WTC11 (cell line): ENCODE measurements at regions not wholly inside any gene's neighbourhood (a gene's known extent, or its start where the extent isn't known, plus 50 kb on each side); places are given as distances from the start of the nearest gene placed in this dataset.

ENCODE experiments used
- ATAC-seq: fragments of 200-7000 bp; cut with Tn5 transposase; 2 replicates; pipeline ENCODE4 v1.10.0; 2021; ENCODE audit warnings: mild to moderate bottlenecking, moderate library complexity
- CTCF ChIA-PET: fragments of 300-600 bp; sonication (Branson Sonifier 250); formaldehyde crosslinking; loops from one replicate; lab custom pipeline; 2021; ENCODE audit warnings: antibody characterized with exemption; lab: Charles Lee
- POLR2A ChIA-PET: fragments of 350-600 bp; sonication (Branson Sonifier 250); formaldehyde crosslinking; loops from one replicate; lab custom pipeline; 2021; ENCODE audit warnings: antibody characterized with exemption; lab: Charles Lee
- DNase-seq: peaks from one replicate; pipeline ENCODE4 v3.0.0; 2021; ENCODE audit warnings: low spot score
- H3K27ac Mint-ChIP-seq: 2 replicates; pipeline ENCODE4 v1.8.0; 2021; ENCODE audit warnings: mixed read lengths
- H3K27me3 Mint-ChIP-seq: 2 replicates; pipeline ENCODE4 v1.8.0; 2021; ENCODE audit warnings: low read depth, mild to moderate bottlenecking, moderate library complexity, mixed read lengths
- H3K36me3 Mint-ChIP-seq: 2 replicates; pipeline ENCODE4 v1.8.0; 2021; ENCODE audit warnings: mixed read lengths
- H3K4me1 Mint-ChIP-seq: 2 replicates; pipeline ENCODE4 v1.8.0; 2022; ENCODE audit warnings: mixed read lengths
- H3K4me3 Mint-ChIP-seq: 2 replicates; pipeline ENCODE4 v1.8.0; 2021; ENCODE audit warnings: mild to moderate bottlenecking, moderate library complexity, mixed read lengths
- H3K9me3 Mint-ChIP-seq: 2 replicates; pipeline ENCODE4 v1.8.0; 2021; ENCODE audit warnings: mixed read lengths
- CBFB ChIP-seq: sonication (generic); formaldehyde crosslinking; IDR thresholded peaks from 2 replicates; pipeline ENCODE4 v1.8.1; 2022; ENCODE audit warnings: mild to moderate bottlenecking, low read depth, missing genetic modification reagents
- ELF4 ChIP-seq: sonication (generic); formaldehyde crosslinking; IDR thresholded peaks from 2 replicates; pipeline ENCODE4 v1.8.1; 2022; ENCODE audit warnings: low read depth, mild to moderate bottlenecking, moderate library complexity, missing genetic modification reagents
- GRHL2 ChIP-seq: fragments of 250-450 bp; sonication (Bioruptor Pico); IDR thresholded peaks from 2 replicates; pipeline ENCODE4 v1.8.0; 2022; ENCODE audit warnings: mild to moderate bottlenecking, moderate library complexity; ENCODE audit not compliant: insufficient replicate concordance, severe bottlenecking
- IRF1 ChIP-seq: sonication (generic); formaldehyde crosslinking; IDR thresholded peaks from 2 replicates; pipeline ENCODE4 v1.8.0; 2023; ENCODE audit warnings: missing genetic modification reagents
- NR3C1 ChIP-seq: sonication (generic); formaldehyde crosslinking; conservative IDR thresholded peaks from 2 replicates; pipeline ENCODE4 v1.8.1; 2023; ENCODE audit warnings: low read depth, mild to moderate bottlenecking, missing genetic modification reagents
- OVOL2 ChIP-seq: fragments of 250-450 bp; sonication (Bioruptor Pico); IDR thresholded peaks from 2 replicates; pipeline ENCODE4 v1.9.0; 2021; ENCODE audit warnings: mild to moderate bottlenecking, borderline replicate concordance
- SOX15 ChIP-seq: fragments of 250-450 bp; sonication (Bioruptor Pico); IDR thresholded peaks from 2 replicates; pipeline ENCODE4 v1.9.0; 2021; ENCODE audit warnings: mild to moderate bottlenecking
- ZBTB43 ChIP-seq: sonication (generic); formaldehyde crosslinking; IDR thresholded peaks from 2 replicates; pipeline ENCODE4 v1.8.1; 2023; ENCODE audit warnings: mild to moderate bottlenecking, missing genetic modification reagents
- ZNF138 ChIP-seq: sonication (generic); formaldehyde crosslinking; conservative IDR thresholded peaks from 2 replicates; pipeline ENCODE4 v1.8.1; 2022; ENCODE audit warnings: mild to moderate bottlenecking, moderate library complexity, missing genetic modification reagents
- ZNF512 ChIP-seq: sonication (generic); formaldehyde crosslinking; IDR thresholded peaks from 2 replicates; pipeline ENCODE4 v1.8.1; 2022; ENCODE audit warnings: missing genetic modification reagents, borderline replicate concordance
- ZNF532 ChIP-seq: fragments of 250-450 bp; sonication (Bioruptor Pico); IDR thresholded peaks from 2 replicates; pipeline ENCODE4 v1.9.0; 2021; ENCODE audit warnings: mild to moderate bottlenecking, borderline replicate concordance
- TF ChIP-seq, protein P1 (sequence below): fragments of 200-600 bp; IDR thresholded peaks from 2 replicates; pipeline ENCODE4 v1.8.0; 2022; ENCODE audit warnings: antibody characterized with exemption
- TF ChIP-seq, protein P2 (sequence below): sonication (generic); formaldehyde crosslinking; IDR thresholded peaks from 2 replicates; pipeline ENCODE4 v1.8.0; 2023; ENCODE audit warnings: missing genetic modification reagents, mild to moderate bottlenecking, borderline replicate concordance
- TF ChIP-seq, protein P3 (sequence below): sonication (generic); formaldehyde crosslinking; IDR thresholded peaks from 2 replicates; pipeline ENCODE4 v1.8.1; 2023; ENCODE audit warnings: mild to moderate bottlenecking, missing genetic modification reagents
- TF ChIP-seq, protein P4 (sequence below): sonication (generic); formaldehyde crosslinking; IDR thresholded peaks from 2 replicates; pipeline ENCODE4 v1.8.1; 2023; ENCODE audit warnings: mild to moderate bottlenecking, missing genetic modification reagents, borderline replicate concordance

DNA sequence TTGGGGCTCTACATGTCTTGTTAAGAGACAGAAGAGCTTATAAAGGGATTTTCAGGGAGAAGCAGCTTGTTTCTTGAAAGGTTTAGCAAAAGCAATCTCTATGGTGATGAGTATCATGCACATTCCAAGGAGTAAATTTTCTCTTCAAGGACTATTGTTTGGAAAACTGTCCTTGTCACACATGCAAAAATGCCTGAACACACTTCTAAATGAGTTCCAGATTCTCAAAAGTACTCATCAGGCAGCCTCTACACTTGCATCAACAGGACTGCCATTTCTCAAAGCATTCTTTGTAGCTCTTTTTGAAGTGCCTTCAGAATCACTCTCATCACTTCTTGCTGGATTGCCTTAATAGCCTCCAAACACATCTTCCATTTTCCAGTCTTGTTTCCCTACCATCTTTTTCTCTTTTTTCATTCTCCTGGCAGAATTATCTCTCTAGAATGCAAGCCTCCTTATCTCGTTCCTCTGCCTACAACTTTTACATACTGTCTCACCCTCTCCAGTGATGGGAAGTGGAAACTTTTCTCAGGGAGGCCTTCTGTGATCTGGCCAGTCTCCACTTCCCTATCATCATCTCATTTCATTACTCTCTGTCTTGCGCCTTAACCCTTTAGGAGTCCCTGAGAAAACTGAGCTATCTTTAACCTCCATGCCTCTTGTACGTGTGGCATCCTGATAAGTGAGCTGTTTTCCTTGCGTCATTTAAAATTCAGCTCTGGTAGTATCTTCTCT, 631.5 kb upstream of the TLE4 start:
- H3K9me3 Mint-ChIP-seq = peaks cover 9% of the 10 kb centered on the region
- CTCF ChIA-PET = no interaction called here
- ATAC-seq = no peak
- TF ChIP-seq ZNF512 (CRISPR knock-in tag) (no peak), IRF1 (no peak), NR3C1 (CRISPR knock-in tag) (no peak), ELF4 (CRISPR knock-in tag) (no peak), CBFB (CRISPR knock-in tag) (no peak), SOX15 (no peak), ZNF138 (CRISPR knock-in tag) (no peak), ZBTB43 (CRISPR knock-in tag) (no peak), OVOL2 (no peak), ZNF532 (CRISPR knock-in tag) (no peak), GRHL2 (CRISPR knock-in tag) (no peak)
- TF ChIP-seq, protein P1, sequence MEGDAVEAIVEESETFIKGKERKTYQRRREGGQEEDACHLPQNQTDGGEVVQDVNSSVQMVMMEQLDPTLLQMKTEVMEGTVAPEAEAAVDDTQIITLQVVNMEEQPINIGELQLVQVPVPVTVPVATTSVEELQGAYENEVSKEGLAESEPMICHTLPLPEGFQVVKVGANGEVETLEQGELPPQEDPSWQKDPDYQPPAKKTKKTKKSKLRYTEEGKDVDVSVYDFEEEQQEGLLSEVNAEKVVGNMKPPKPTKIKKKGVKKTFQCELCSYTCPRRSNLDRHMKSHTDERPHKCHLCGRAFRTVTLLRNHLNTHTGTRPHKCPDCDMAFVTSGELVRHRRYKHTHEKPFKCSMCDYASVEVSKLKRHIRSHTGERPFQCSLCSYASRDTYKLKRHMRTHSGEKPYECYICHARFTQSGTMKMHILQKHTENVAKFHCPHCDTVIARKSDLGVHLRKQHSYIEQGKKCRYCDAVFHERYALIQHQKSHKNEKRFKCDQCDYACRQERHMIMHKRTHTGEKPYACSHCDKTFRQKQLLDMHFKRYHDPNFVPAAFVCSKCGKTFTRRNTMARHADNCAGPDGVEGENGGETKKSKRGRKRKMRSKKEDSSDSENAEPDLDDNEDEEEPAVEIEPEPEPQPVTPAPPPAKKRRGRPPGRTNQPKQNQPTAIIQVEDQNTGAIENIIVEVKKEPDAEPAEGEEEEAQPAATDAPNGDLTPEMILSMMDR = no peak
- TF ChIP-seq, protein P2, sequence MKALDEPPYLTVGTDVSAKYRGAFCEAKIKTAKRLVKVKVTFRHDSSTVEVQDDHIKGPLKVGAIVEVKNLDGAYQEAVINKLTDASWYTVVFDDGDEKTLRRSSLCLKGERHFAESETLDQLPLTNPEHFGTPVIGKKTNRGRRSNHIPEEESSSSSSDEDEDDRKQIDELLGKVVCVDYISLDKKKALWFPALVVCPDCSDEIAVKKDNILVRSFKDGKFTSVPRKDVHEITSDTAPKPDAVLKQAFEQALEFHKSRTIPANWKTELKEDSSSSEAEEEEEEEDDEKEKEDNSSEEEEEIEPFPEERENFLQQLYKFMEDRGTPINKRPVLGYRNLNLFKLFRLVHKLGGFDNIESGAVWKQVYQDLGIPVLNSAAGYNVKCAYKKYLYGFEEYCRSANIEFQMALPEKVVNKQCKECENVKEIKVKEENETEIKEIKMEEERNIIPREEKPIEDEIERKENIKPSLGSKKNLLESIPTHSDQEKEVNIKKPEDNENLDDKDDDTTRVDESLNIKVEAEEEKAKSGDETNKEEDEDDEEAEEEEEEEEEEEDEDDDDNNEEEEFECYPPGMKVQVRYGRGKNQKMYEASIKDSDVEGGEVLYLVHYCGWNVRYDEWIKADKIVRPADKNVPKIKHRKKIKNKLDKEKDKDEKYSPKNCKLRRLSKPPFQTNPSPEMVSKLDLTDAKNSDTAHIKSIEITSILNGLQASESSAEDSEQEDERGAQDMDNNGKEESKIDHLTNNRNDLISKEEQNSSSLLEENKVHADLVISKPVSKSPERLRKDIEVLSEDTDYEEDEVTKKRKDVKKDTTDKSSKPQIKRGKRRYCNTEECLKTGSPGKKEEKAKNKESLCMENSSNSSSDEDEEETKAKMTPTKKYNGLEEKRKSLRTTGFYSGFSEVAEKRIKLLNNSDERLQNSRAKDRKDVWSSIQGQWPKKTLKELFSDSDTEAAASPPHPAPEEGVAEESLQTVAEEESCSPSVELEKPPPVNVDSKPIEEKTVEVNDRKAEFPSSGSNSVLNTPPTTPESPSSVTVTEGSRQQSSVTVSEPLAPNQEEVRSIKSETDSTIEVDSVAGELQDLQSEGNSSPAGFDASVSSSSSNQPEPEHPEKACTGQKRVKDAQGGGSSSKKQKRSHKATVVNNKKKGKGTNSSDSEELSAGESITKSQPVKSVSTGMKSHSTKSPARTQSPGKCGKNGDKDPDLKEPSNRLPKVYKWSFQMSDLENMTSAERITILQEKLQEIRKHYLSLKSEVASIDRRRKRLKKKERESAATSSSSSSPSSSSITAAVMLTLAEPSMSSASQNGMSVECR (CRISPR knock-in tag) = no peak
- TF ChIP-seq, protein P3, sequence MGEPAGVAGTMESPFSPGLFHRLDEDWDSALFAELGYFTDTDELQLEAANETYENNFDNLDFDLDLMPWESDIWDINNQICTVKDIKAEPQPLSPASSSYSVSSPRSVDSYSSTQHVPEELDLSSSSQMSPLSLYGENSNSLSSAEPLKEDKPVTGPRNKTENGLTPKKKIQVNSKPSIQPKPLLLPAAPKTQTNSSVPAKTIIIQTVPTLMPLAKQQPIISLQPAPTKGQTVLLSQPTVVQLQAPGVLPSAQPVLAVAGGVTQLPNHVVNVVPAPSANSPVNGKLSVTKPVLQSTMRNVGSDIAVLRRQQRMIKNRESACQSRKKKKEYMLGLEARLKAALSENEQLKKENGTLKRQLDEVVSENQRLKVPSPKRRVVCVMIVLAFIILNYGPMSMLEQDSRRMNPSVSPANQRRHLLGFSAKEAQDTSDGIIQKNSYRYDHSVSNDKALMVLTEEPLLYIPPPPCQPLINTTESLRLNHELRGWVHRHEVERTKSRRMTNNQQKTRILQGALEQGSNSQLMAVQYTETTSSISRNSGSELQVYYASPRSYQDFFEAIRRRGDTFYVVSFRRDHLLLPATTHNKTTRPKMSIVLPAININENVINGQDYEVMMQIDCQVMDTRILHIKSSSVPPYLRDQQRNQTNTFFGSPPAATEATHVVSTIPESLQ (CRISPR knock-in tag) = no peak
- TF ChIP-seq, protein P4, sequence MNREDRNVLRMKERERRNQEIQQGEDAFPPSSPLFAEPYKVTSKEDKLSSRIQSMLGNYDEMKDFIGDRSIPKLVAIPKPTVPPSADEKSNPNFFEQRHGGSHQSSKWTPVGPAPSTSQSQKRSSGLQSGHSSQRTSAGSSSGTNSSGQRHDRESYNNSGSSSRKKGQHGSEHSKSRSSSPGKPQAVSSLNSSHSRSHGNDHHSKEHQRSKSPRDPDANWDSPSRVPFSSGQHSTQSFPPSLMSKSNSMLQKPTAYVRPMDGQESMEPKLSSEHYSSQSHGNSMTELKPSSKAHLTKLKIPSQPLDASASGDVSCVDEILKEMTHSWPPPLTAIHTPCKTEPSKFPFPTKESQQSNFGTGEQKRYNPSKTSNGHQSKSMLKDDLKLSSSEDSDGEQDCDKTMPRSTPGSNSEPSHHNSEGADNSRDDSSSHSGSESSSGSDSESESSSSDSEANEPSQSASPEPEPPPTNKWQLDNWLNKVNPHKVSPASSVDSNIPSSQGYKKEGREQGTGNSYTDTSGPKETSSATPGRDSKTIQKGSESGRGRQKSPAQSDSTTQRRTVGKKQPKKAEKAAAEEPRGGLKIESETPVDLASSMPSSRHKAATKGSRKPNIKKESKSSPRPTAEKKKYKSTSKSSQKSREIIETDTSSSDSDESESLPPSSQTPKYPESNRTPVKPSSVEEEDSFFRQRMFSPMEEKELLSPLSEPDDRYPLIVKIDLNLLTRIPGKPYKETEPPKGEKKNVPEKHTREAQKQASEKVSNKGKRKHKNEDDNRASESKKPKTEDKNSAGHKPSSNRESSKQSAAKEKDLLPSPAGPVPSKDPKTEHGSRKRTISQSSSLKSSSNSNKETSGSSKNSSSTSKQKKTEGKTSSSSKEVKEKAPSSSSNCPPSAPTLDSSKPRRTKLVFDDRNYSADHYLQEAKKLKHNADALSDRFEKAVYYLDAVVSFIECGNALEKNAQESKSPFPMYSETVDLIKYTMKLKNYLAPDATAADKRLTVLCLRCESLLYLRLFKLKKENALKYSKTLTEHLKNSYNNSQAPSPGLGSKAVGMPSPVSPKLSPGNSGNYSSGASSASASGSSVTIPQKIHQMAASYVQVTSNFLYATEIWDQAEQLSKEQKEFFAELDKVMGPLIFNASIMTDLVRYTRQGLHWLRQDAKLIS (CRISPR knock-in tag) = no peak

More for the DNA sequence above, 631.5 kb upstream of the TLE4 start:
- DNase-seq = no peak
- POLR2A ChIA-PET = interaction anchor here (1.1 kb wide), 1 partner anchor 18 kb away, joined by 3 read pairs; no protein-coding TSS in a partner anchor
- H3K36me3 Mint-ChIP-seq = no peaks in the 10 kb centered on the region
- no peaks in the 10 kb centered on the region for H3K4me1 Mint-ChIP-seq
- no peak overlapping the region for H3K4me3 Mint-ChIP-seq
- H3K27me3 Mint-ChIP-seq = no peaks in the 10 kb centered on the region
- H3K27ac Mint-ChIP-seq = no peak overlapping the region
